ENCODE measurements at regions not wholly inside any gene's neighbourhood (a gene's known extent, or its start where the extent isn't known, plus 50 kb on each side); places are given as distances from the start of the nearest gene placed in this dataset.

DNA sequence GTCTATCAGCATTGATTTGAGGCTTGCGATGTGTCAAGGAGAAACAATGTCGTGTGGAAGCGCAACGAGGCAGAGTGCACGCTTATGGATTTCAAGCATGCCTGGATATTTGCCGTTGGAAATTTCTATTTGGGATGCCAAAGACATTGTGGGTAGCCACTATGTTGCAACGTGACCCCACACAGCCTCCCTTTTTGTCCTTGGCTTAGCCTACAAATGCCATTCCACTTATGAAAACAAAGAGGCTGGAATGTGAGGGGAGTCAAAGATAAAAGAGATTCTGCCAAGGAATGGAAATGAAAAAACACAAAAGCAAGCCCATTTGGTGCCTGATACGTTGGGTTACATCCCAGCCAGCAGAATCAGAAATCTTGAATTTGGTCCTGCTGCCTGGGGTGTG is 721.2 kb downstream of the GALR1 start:
- TF ChIP-seq, protein P1, sequence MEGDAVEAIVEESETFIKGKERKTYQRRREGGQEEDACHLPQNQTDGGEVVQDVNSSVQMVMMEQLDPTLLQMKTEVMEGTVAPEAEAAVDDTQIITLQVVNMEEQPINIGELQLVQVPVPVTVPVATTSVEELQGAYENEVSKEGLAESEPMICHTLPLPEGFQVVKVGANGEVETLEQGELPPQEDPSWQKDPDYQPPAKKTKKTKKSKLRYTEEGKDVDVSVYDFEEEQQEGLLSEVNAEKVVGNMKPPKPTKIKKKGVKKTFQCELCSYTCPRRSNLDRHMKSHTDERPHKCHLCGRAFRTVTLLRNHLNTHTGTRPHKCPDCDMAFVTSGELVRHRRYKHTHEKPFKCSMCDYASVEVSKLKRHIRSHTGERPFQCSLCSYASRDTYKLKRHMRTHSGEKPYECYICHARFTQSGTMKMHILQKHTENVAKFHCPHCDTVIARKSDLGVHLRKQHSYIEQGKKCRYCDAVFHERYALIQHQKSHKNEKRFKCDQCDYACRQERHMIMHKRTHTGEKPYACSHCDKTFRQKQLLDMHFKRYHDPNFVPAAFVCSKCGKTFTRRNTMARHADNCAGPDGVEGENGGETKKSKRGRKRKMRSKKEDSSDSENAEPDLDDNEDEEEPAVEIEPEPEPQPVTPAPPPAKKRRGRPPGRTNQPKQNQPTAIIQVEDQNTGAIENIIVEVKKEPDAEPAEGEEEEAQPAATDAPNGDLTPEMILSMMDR (IDR thresholded peaks at IDR 0.05) = no peak
- TF ChIP-seq POLR2A (IDR thresholded peaks at IDR 0.05) = no peak
